ENCODE measurements at regions not wholly inside any gene's neighbourhood (a gene's known extent, or its start where the extent isn't known, plus 50 kb on each side); places are given as distances from the start of the nearest gene placed in this dataset.

GRCh38 chr6:40319124-40319523 is 268.0 kb downstream of the LRFN2 start:
- Histone ChIP-seq H3K4me3 (ENCODE audit: low read length) (no peak overlapping the region), H3K36me3 (ENCODE audit: control insufficient read depth, low read length) (no peaks in the 10 kb centered on the region), H3K9me2 (replicated peaks; ENCODE audit: control insufficient read depth, low read length) (no peaks in the 10 kb centered on the region), H3K27me3 (ENCODE audit: control insufficient read depth, low read length) (0 out of 2 replicates have a peak, but pooled peaks cover 4% of the 10 kb centered on the region), H3K4me1 (ENCODE audit: control insufficient read depth, low read length) (no peaks in the 10 kb centered on the region), H3K79me2 (ENCODE audit: control insufficient read depth, low read length) (no peaks in the 10 kb centered on the region), H3F3A (ENCODE audit: control insufficient read depth, insufficient read depth) (no peaks in the 10 kb centered on the region), H3K9me3 (ENCODE audit: control insufficient read depth, insufficient read depth, low read length) (no peaks in the 10 kb centered on the region), H3K4me2 (ENCODE audit: low read length) (no peak overlapping the region), H4K20me1 (ENCODE audit: control insufficient read depth, insufficient read depth, low read depth, low read length) (no peaks in the 10 kb centered on the region), H3K27ac (ENCODE audit: low read depth, low read length) (no peak overlapping the region)
- no peak for TF ChIP-seq CTCF (IDR thresholded peaks at IDR 0.05; ENCODE audit: low read depth, low read length, poor library complexity, severe bottlenecking)
- TF ChIP-seq EZH2phosphoT487 (IDR thresholded peaks at IDR 0.05; ENCODE audit: borderline replicate concordance, low read length), result no peak

DNA sequence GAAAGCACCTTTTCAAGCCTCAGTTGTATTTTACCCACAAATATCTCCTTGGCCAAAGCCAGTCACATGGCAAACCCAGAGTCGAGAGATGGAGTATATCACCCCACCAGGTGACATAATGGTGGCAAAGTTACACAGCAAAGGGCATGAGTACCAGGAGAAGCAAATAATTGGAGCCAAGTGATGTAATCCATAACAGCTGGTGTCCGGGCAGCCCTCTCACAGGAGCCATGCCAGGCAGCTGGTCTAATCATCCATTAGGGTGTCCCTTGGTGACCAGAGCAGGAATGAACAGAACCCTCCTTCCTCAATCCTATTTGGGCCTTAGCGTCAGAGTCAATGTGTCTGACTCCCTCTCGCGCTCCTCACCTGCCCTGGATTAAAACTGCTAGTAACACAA is 272.1 kb downstream of the LRFN2 start:
- H3K9me3 ChIP-seq (ENCODE audit: control insufficient read depth, insufficient read depth, low read length), result no peaks in the 10 kb centered on the region
- no peaks in the 10 kb centered on the region for H3K27me3 ChIP-seq (ENCODE audit: control insufficient read depth, low read length)
- no peak overlapping the region for H3K4me3 ChIP-seq (ENCODE audit: low read length)
- no peaks in the 10 kb centered on the region for H4K20me1 ChIP-seq (ENCODE audit: control insufficient read depth, insufficient read depth, low read depth, low read length)
- H3K4me1 ChIP-seq (ENCODE audit: control insufficient read depth, low read length), result no peaks in the 10 kb centered on the region
- no peaks in the 10 kb centered on the region for H3K36me3 ChIP-seq (ENCODE audit: control insufficient read depth, low read length)
- no peak overlapping the region for H3K4me2 ChIP-seq (ENCODE audit: low read length)
- H3K27ac ChIP-seq (ENCODE audit: low read depth, low read length), result no peak overlapping the region
- H3K79me2 ChIP-seq (ENCODE audit: control insufficient read depth, low read length), result no peaks in the 10 kb centered on the region
- TF ChIP-seq CTCF (IDR thresholded peaks at IDR 0.05; ENCODE audit: low read depth, low read length, poor library complexity, severe bottlenecking), result no peak
- no peak for TF ChIP-seq EZH2phosphoT487 (IDR thresholded peaks at IDR 0.05; ENCODE audit: borderline replicate concordance, low read length)
- no peaks in the 10 kb centered on the region for H3F3A ChIP-seq (ENCODE audit: control insufficient read depth, insufficient read depth)
- no peaks in the 10 kb centered on the region for H3K9me2 ChIP-seq (replicated peaks; ENCODE audit: control insufficient read depth, low read length)

DNA sequence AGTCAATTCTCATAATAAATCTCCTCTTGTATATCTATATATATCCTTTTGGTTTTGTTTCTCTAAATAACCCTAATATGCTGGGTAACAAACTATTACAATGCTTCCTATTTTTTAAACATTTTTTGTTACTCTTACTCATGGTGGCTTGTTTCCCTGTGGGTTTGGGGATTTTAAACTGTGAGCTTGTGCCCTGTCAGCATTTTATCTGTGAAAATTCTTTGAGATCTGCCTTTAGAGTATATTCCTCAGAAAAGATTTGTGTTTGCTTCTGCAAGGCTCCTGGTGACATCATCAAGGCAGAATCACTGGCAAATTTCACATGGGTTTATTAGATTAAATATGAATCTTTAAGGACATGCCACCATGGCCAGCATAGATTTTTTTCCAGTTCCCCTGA is 273.6 kb downstream of the LRFN2 start:
- no peaks in the 10 kb centered on the region for H3K27me3 ChIP-seq (ENCODE audit: control insufficient read depth, low read length)

More for the DNA sequence above, 273.6 kb downstream of the LRFN2 start:
- Histone ChIP-seq H3K79me2 (ENCODE audit: control insufficient read depth, low read length) (no peaks in the 10 kb centered on the region), H3F3A (ENCODE audit: control insufficient read depth, insufficient read depth) (no peaks in the 10 kb centered on the region), H3K9me2 (replicated peaks; ENCODE audit: control insufficient read depth, low read length) (no peaks in the 10 kb centered on the region), H3K27ac (ENCODE audit: low read depth, low read length) (no peak overlapping the region), H3K36me3 (ENCODE audit: control insufficient read depth, low read length) (no peaks in the 10 kb centered on the region), H3K9me3 (ENCODE audit: control insufficient read depth, insufficient read depth, low read length) (no peaks in the 10 kb centered on the region), H3K4me2 (ENCODE audit: low read length) (no peak overlapping the region), H3K4me1 (ENCODE audit: control insufficient read depth, low read length) (no peaks in the 10 kb centered on the region), H4K20me1 (ENCODE audit: control insufficient read depth, insufficient read depth, low read depth, low read length) (no peaks in the 10 kb centered on the region), H3K4me3 (ENCODE audit: low read length) (no peak overlapping the region)
- TF ChIP-seq EZH2phosphoT487 (IDR thresholded peaks at IDR 0.05; ENCODE audit: borderline replicate concordance, low read length) (no peak), CTCF (IDR thresholded peaks at IDR 0.05; ENCODE audit: low read depth, low read length, poor library complexity, severe bottlenecking) (no peak)
